ENCODE measurements at regions not wholly inside any gene's neighbourhood (a gene's known extent, or its start where the extent isn't known, plus 50 kb on each side); places are given as distances from the start of the nearest gene placed in this dataset.

DNA sequence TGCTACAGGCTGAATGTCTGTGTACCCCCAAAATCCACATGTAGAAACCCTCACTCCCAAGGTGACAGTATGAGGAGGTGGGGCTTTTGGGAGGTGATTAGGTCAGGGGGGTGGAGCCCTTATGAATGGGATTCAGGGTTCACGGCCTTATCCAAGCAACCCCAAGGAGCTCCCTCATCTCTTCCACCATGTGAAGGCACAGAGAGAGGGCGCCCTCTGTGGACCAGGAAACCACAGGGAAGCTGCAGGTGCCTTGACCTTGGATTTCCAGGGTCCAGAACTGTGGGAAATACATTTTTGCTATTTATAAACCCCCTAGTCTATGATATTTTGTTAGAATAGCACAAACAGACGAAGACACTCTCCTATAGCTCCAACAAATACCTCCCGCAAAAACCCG, 53.6 kb upstream of the IRX2 start:
- Histone ChIP-seq H3K36me3 (ENCODE audit: control insufficient read depth in 5 of 5, insufficient read depth in 5 of 5, low read length in 5 of 5) (no peaks in the 10 kb centered on the region), H3K9me3 (ENCODE audit: control insufficient read depth in 5 of 5, low read length in 5 of 5) (peaks cover 0 to 7% (median 0%) of the 10 kb centered on the region in 5 donors), H3K27me3 (ENCODE audit: control insufficient read depth in 5 of 5, insufficient read depth in 4 of 5, low read length in 5 of 5) (peaks cover 0 to 7% (median 3%) of the 10 kb centered on the region in 5 donors), H3K4me1 (ENCODE audit: control insufficient read depth in 5 of 5, insufficient read depth in 5 of 5, low read length in 5 of 5) (no peaks in the 10 kb centered on the region), H3K4me3 (ENCODE audit: low read depth in 1 of 5, low read length in 5 of 5) (no peak overlapping the region), H3K27ac (ENCODE audit: low read depth, low read length) (no peak overlapping the region), H3K9ac (ENCODE audit: low read length in 5 of 5) (no peak overlapping the region)

GRCh38 chr5:2803751-2804150, 52.3 kb upstream of the IRX2 start:
- H3K4me3 ChIP-seq (ENCODE audit: low read depth in 1 of 5, low read length in 5 of 5) = no peak overlapping the region
- no peak overlapping the region for H3K9ac ChIP-seq (ENCODE audit: low read length in 5 of 5)
- H3K27ac ChIP-seq (ENCODE audit: low read depth, low read length) = no peak overlapping the region
- peaks cover 0 to 6% (median 2%) of the 10 kb centered on the region in 5 donors for H3K27me3 ChIP-seq (ENCODE audit: control insufficient read depth in 5 of 5, insufficient read depth in 4 of 5, low read length in 5 of 5)
- peaks cover 0 to 7% (median 0%) of the 10 kb centered on the region in 5 donors for H3K9me3 ChIP-seq (ENCODE audit: control insufficient read depth in 5 of 5, low read length in 5 of 5)
- no peaks in the 10 kb centered on the region for H3K4me1 ChIP-seq (ENCODE audit: control insufficient read depth in 5 of 5, insufficient read depth in 5 of 5, low read length in 5 of 5)
- H3K36me3 ChIP-seq (ENCODE audit: control insufficient read depth in 5 of 5, insufficient read depth in 5 of 5, low read length in 5 of 5) = no peaks in the 10 kb centered on the region

DNA sequence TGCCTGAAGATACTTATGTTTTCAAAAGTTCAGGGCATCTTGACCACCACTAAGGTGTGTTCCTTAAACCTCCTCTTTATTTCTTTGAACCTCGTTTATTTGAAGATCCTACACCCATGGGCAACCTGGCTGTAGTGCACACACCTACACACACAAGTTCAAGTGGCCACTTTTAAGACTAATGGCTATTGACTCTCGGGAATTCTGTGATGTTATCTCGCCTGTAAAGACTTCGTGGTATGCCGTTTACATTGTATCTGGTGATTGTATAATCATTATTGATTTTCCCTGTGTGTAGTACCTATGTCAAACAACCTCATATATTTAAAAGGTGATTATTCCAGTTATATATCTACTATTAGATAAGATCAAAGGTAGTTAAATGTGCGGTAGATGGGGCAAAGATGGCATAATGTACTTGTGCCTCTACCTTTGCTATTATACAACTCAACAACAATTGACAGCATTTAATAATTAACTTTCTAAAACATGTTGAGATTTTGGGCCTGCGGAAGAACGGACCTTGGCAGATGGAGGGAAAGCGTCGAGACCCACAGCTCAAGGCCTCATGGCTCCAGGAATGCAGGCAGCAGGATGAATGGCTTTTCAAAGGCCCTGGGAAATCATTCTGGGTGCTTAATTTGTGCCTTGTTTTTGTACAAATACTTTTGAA, 51.4 kb upstream of the IRX2 start:
- Histone ChIP-seq H3K36me3 (ENCODE audit: control insufficient read depth in 5 of 5, insufficient read depth in 5 of 5, low read length in 5 of 5) (no peaks in the 10 kb centered on the region), H3K27me3 (ENCODE audit: control insufficient read depth in 5 of 5, insufficient read depth in 4 of 5, low read length in 5 of 5) (peaks cover 0 to 5% (median 0%) of the 10 kb centered on the region in 5 donors), H3K27ac (ENCODE audit: low read depth, low read length) (no peak overlapping the region), H3K4me1 (ENCODE audit: control insufficient read depth in 5 of 5, insufficient read depth in 5 of 5, low read length in 5 of 5) (no peaks in the 10 kb centered on the region), H3K9ac (ENCODE audit: low read length in 5 of 5) (no peak overlapping the region), H3K4me3 (ENCODE audit: low read depth in 1 of 5, low read length in 5 of 5) (no peak overlapping the region), H3K9me3 (ENCODE audit: control insufficient read depth in 5 of 5, low read length in 5 of 5) (peaks cover 0 to 1% (median 0%) of the 10 kb centered on the region in 5 donors)

- no peaks in the 10 kb centered on the region for H3K4me1 ChIP-seq (ENCODE audit: control insufficient read depth in 5 of 5, insufficient read depth in 5 of 5, low read length in 5 of 5)
- H3K9me3 ChIP-seq (ENCODE audit: control insufficient read depth in 5 of 5, low read length in 5 of 5) = no peaks in the 10 kb centered on the region
- H3K27me3 ChIP-seq (ENCODE audit: control insufficient read depth in 5 of 5, insufficient read depth in 4 of 5, low read length in 5 of 5) = peaks cover 0 to 5% (median 0%) of the 10 kb centered on the region in 5 donors
- no peaks in the 10 kb centered on the region for H3K36me3 ChIP-seq (ENCODE audit: control insufficient read depth in 5 of 5, insufficient read depth in 5 of 5, low read length in 5 of 5)
- H3K27ac ChIP-seq (ENCODE audit: low read depth, low read length) = no peak overlapping the region
- H3K9ac ChIP-seq (ENCODE audit: low read length in 5 of 5) = no peak overlapping the region
- H3K4me3 ChIP-seq (ENCODE audit: low read depth in 1 of 5, low read length in 5 of 5) = no peak overlapping the region
Observed at GRCh38 chr5:2801577-2802525, 50.4 kb upstream of the IRX2 start.

Measured in subcutaneous abdominal adipose tissue (tissue), 5 donors.